H4 (cell line): ENCODE measurements at regions not wholly inside any gene's neighbourhood (a gene's known extent, or its start where the extent isn't known, plus 50 kb on each side); places are given as distances from the start of the nearest gene placed in this dataset.

Source experiments
- DNase-seq: peaks from one replicate; pipeline ENCODE4 v3.0.0-alpha.2; 2015; ENCODE audit warnings: low spot score

DNA sequence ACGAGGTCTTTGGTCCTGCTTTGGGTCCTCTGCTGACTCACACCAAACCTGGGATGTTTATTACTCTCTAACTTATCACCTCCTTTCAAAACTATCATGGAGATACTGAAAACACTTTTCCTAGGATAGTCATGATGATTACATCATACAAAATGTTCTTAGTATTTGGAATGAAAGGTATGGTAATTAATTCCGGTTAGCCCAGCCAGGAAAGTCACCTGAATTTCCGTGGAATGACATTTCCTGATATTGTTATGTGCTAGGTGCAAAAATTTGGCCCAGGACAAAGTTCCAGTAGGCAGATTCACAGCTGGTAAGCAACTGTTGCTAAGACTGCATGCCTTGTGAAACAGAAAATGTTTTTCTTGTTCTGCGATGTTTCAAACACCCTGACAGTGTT lies 203.4 kb downstream of the ZNF648 start:
- DNase-seq = no peak
